ENCODE measurements at regions not wholly inside any gene's neighbourhood (a gene's known extent, or its start where the extent isn't known, plus 50 kb on each side); places are given as distances from the start of the nearest gene placed in this dataset.
"Not testable (repeated sequence)": the region's sequence is repeated elsewhere in the genome, so short reads cannot be mapped to it uniquely, and the experiment has no call there.

GRCh38 chr20:53819973-53820451, 226.4 kb upstream of the ZNF217 start:
- H3K36me3 ChIP-seq (ENCODE audit: control insufficient read depth in 2 of 3, insufficient read depth in 3 of 3, low read length in 3 of 3) = no peaks in the 10 kb centered on the region
- no peak overlapping the region for H3K9ac ChIP-seq (ENCODE audit: low read length in 3 of 3)
- no peaks in the 10 kb centered on the region for H3K9me3 ChIP-seq (ENCODE audit: control insufficient read depth in 2 of 3, insufficient read depth in 1 of 3, low read length in 3 of 3)
- DNase-seq (no peak), FAIRE-seq (no peak)
- TF ChIP-seq CTCF (IDR thresholded peaks at IDR 0.05; ENCODE audit: borderline replicate concordance, extremely low read depth, insufficient read depth) = no peak
- no peaks in the 10 kb centered on the region for H3K27me3 ChIP-seq (ENCODE audit: control insufficient read depth, insufficient read depth, low read length)
- H3K4me1 ChIP-seq (ENCODE audit: control insufficient read depth in 2 of 3, insufficient read depth in 2 of 3, low read depth in 1 of 3, low read length in 3 of 3) = no peaks in the 10 kb centered on the region
- intact Hi-C loops (cut with DNase I) = no loop called here
- no peak overlapping the region for H3K27ac ChIP-seq (ENCODE audit: low read depth in 2 of 2, low read length in 2 of 2)
- H3K4me3 ChIP-seq (ENCODE audit: low read length in 3 of 3) = no peak overlapping the region

GRCh38 chr20:53818457-53819177, 225.0 kb upstream of the ZNF217 start:
- H3K9me3 ChIP-seq (ENCODE audit: control insufficient read depth in 2 of 3, insufficient read depth in 1 of 3, low read length in 3 of 3) = no peaks in the 10 kb centered on the region
- no peaks in the 10 kb centered on the region for H3K27me3 ChIP-seq (ENCODE audit: control insufficient read depth, insufficient read depth, low read length)
- H3K9ac ChIP-seq (ENCODE audit: low read length in 3 of 3) = no peak overlapping the region
- TF ChIP-seq CTCF (IDR thresholded peaks at IDR 0.05; ENCODE audit: borderline replicate concordance, extremely low read depth, insufficient read depth) = no peak
- FAIRE-seq = no peak
- no peak for DNase-seq
- no peak overlapping the region for H3K4me3 ChIP-seq (ENCODE audit: low read length in 3 of 3)
- no peak overlapping the region for H3K27ac ChIP-seq (ENCODE audit: low read depth in 2 of 2, low read length in 2 of 2)
- no peaks in the 10 kb centered on the region for H3K36me3 ChIP-seq (ENCODE audit: control insufficient read depth in 2 of 3, insufficient read depth in 3 of 3, low read length in 3 of 3)
- H3K4me1 ChIP-seq (ENCODE audit: control insufficient read depth in 2 of 3, insufficient read depth in 2 of 3, low read depth in 1 of 3, low read length in 3 of 3) = no peaks in the 10 kb centered on the region
- intact Hi-C loops (cut with DNase I) = no loop called here

GRCh38 chr20:53817513-53817912, 223.9 kb upstream of the ZNF217 start:
- H3K9me3 ChIP-seq (ENCODE audit: control insufficient read depth in 2 of 3, insufficient read depth in 1 of 3, low read length in 3 of 3); H3K27me3 ChIP-seq (ENCODE audit: control insufficient read depth, insufficient read depth, low read length); H3K4me3 ChIP-seq (ENCODE audit: low read length in 3 of 3); H3K36me3 ChIP-seq (ENCODE audit: control insufficient read depth in 2 of 3, insufficient read depth in 3 of 3, low read length in 3 of 3); H3K9ac ChIP-seq (ENCODE audit: low read length in 3 of 3); H3K4me1 ChIP-seq (ENCODE audit: control insufficient read depth in 2 of 3, insufficient read depth in 2 of 3, low read depth in 1 of 3, low read length in 3 of 3); DNase-seq; intact Hi-C loops (cut with DNase I); H3K27ac ChIP-seq (ENCODE audit: low read depth in 2 of 2, low read length in 2 of 2); FAIRE-seq: not testable (repeated sequence)

DNA sequence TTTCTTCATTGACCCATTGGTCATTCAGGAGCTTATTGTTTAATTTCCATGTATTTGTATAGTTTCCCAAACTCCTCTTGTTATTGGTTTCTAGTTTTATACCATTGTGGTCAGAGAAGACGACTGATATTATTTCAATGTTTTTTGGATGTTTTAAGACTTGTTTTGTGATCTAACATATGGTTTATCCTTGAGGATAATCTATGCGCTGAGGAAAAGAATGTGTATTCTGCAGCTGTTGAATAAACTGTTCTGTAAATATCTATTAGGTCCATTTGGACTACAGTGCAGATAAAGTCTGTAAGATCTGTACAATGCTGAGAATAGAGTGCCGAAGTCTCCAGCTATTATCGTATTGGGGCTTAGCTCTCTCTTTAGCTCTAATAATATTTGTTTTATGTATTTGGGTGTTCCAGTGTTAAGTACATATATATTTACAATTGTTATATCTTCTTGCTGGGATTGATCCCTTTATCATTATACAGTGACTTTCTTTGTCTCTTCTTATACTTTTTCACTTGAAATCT, 223.3 kb upstream of the ZNF217 start:
- intact Hi-C loops (cut with DNase I) = no loop called here
- H3K4me1 ChIP-seq (ENCODE audit: control insufficient read depth in 2 of 3, insufficient read depth in 2 of 3, low read depth in 1 of 3, low read length in 3 of 3) = no peaks in the 10 kb centered on the region
- H3K27ac ChIP-seq (ENCODE audit: low read depth in 2 of 2, low read length in 2 of 2) = no peak overlapping the region
- FAIRE-seq (no peak), DNase-seq (no peak)
- H3K36me3 ChIP-seq (ENCODE audit: control insufficient read depth in 2 of 3, insufficient read depth in 3 of 3, low read length in 3 of 3) = no peaks in the 10 kb centered on the region
- no peak overlapping the region for H3K9ac ChIP-seq (ENCODE audit: low read length in 3 of 3)
- H3K4me3 ChIP-seq (ENCODE audit: low read length in 3 of 3) = no peak overlapping the region
- H3K9me3 ChIP-seq (ENCODE audit: control insufficient read depth in 2 of 3, insufficient read depth in 1 of 3, low read length in 3 of 3) = no peaks in the 10 kb centered on the region
- H3K27me3 ChIP-seq (ENCODE audit: control insufficient read depth, insufficient read depth, low read length) = no peaks in the 10 kb centered on the region
- TF ChIP-seq CTCF (IDR thresholded peaks at IDR 0.05; ENCODE audit: borderline replicate concordance, extremely low read depth, insufficient read depth) = no peak

All from kidney (tissue), 13 donors.